ENCODE measurements at regions not wholly inside any gene's neighbourhood (a gene's known extent, or its start where the extent isn't known, plus 50 kb on each side); places are given as distances from the start of the nearest gene placed in this dataset.

DNA sequence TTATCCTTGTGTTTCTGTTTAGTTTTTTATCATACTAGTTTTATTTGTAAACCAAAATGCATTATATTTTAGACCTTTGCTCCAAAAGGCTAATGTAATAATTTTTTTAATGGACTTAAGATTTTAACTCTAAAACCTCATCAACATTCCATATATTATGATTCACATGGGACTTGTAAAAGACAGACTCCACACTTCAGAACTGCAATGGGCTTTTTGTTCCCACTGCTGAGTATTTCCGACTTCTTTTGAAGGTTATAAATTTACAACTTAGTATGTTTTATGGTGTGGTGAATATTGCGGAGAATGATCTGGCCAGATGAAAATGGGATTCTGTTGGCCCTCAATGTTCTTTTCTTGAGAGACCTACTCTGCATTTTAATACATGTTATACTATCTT lies 678.5 kb downstream of the USP25 start:
- TF ChIP-seq, protein P1, sequence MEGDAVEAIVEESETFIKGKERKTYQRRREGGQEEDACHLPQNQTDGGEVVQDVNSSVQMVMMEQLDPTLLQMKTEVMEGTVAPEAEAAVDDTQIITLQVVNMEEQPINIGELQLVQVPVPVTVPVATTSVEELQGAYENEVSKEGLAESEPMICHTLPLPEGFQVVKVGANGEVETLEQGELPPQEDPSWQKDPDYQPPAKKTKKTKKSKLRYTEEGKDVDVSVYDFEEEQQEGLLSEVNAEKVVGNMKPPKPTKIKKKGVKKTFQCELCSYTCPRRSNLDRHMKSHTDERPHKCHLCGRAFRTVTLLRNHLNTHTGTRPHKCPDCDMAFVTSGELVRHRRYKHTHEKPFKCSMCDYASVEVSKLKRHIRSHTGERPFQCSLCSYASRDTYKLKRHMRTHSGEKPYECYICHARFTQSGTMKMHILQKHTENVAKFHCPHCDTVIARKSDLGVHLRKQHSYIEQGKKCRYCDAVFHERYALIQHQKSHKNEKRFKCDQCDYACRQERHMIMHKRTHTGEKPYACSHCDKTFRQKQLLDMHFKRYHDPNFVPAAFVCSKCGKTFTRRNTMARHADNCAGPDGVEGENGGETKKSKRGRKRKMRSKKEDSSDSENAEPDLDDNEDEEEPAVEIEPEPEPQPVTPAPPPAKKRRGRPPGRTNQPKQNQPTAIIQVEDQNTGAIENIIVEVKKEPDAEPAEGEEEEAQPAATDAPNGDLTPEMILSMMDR (IDR thresholded peaks at IDR 0.05; ENCODE audit: low read depth, low read length) = no peak
- no peak for TF ChIP-seq EZH2phosphoT487 (IDR thresholded peaks at IDR 0.05; ENCODE audit: low read depth)
